ENCODE measurements at regions not wholly inside any gene's neighbourhood (a gene's known extent, or its start where the extent isn't known, plus 50 kb on each side); places are given as distances from the start of the nearest gene placed in this dataset.

- Histone ChIP-seq H3K4me3 (no peak overlapping the region), H3K36me3 (ENCODE audit: control insufficient read depth in 4 of 4, insufficient read depth in 4 of 4, low read length in 4 of 4) (no peaks in the 10 kb centered on the region), H3K27me3 (ENCODE audit: control insufficient read depth in 3 of 3, insufficient read depth in 3 of 3, low read length in 2 of 3) (no peaks in the 10 kb centered on the region), H3K4me1 (ENCODE audit: control insufficient read depth in 5 of 5, insufficient read depth in 5 of 5, low read length in 5 of 5) (peaks cover 0 to 29% (median 2%) of the 10 kb centered on the region in 5 donors), H3K9me3 (ENCODE audit: control insufficient read depth in 4 of 4, insufficient read depth in 3 of 4, low read length in 3 of 4) (peaks cover 0 to 1% (median 0%) of the 10 kb centered on the region in 4 donors), H3K9ac (ENCODE audit: insufficient read depth in 1 of 2, low read length in 2 of 2) (no peak overlapping the region), H3K27ac (ENCODE audit: low read depth in 1 of 2, low read length in 1 of 2) (no peak overlapping the region)
- TF ChIP-seq CTCF (IDR thresholded peaks at IDR 0.05; ENCODE audit: control extremely low read depth, extremely low read depth) = no peak
- no peak for ATAC-seq (ENCODE audit: insufficient read depth, low FRiP score)
- 93 to 94% methylated on average over 7 of the region's 7 CpGs for WGBS, 2 donors
- DNase-seq = no peak
Measured at GRCh38 chr20:58137236-58137635, 91.2 kb downstream of the ANKRD60 start.

- Histone ChIP-seq H3K27ac (ENCODE audit: low read depth in 1 of 2, low read length in 1 of 2) (no peak overlapping the region), H3K4me3 (no peak overlapping the region), H3K9ac (ENCODE audit: insufficient read depth in 1 of 2, low read length in 2 of 2) (no peak overlapping the region), H3K9me3 (ENCODE audit: control insufficient read depth in 4 of 4, insufficient read depth in 3 of 4, low read length in 3 of 4) (peaks cover 0 to 1% (median 0%) of the 10 kb centered on the region in 4 donors), H3K4me1 (ENCODE audit: control insufficient read depth in 5 of 5, insufficient read depth in 5 of 5, low read length in 5 of 5) (peaks cover 0 to 39% (median 10%) of the 10 kb centered on the region in 5 donors), H3K27me3 (ENCODE audit: control insufficient read depth in 3 of 3, insufficient read depth in 3 of 3, low read length in 2 of 3) (no peaks in the 10 kb centered on the region), H3K36me3 (ENCODE audit: control insufficient read depth in 4 of 4, insufficient read depth in 4 of 4, low read length in 4 of 4) (no peaks in the 10 kb centered on the region)
- WGBS, 2 donors = 53 to 56% methylated on average over 5 of the region's 5 CpGs
- TF ChIP-seq CTCF (IDR thresholded peaks at IDR 0.05; ENCODE audit: control extremely low read depth, extremely low read depth) = no peak
- ATAC-seq (ENCODE audit: insufficient read depth, low FRiP score) (no peak), DNase-seq (no peak)
Measured at GRCh38 chr20:58136149-58136484, 92.3 kb downstream of the ANKRD60 start.

GRCh38 chr20:58135441-58136148 lies 92.9 kb downstream of the ANKRD60 start:
- Histone ChIP-seq H3K27ac (ENCODE audit: low read depth in 1 of 2, low read length in 1 of 2) (no peak overlapping the region), H3K4me3 (no peak overlapping the region), H3K4me1 (ENCODE audit: control insufficient read depth in 5 of 5, insufficient read depth in 5 of 5, low read length in 5 of 5) (peaks cover 0 to 43% (median 12%) of the 10 kb centered on the region in 5 donors), H3K27me3 (ENCODE audit: control insufficient read depth in 3 of 3, insufficient read depth in 3 of 3, low read length in 2 of 3) (no peaks in the 10 kb centered on the region), H3K9me3 (ENCODE audit: control insufficient read depth in 4 of 4, insufficient read depth in 3 of 4, low read length in 3 of 4) (peaks cover 0 to 1% (median 0%) of the 10 kb centered on the region in 4 donors), H3K9ac (ENCODE audit: insufficient read depth in 1 of 2, low read length in 2 of 2) (peak overlapping the region in 1 of 2 donors; percentile 20), H3K36me3 (ENCODE audit: control insufficient read depth in 4 of 4, insufficient read depth in 4 of 4, low read length in 4 of 4) (no peaks in the 10 kb centered on the region)
- DNase-seq = peak in 2 of 3 donors; percentile 39 to 64
- TF ChIP-seq CTCF (IDR thresholded peaks at IDR 0.05; ENCODE audit: control extremely low read depth, extremely low read depth) = no peak
- ATAC-seq (ENCODE audit: insufficient read depth, low FRiP score) = no peak
- 25 to 26% methylated on average over 16 of the region's 16 CpGs for WGBS, 2 donors

Data from lung (tissue), 11 donors.